ENCODE measurements at regions not wholly inside any gene's neighbourhood (a gene's known extent, or its start where the extent isn't known, plus 50 kb on each side); places are given as distances from the start of the nearest gene placed in this dataset.
"Not testable (repeated sequence)": the region's sequence is repeated elsewhere in the genome, so short reads cannot be mapped to it uniquely, and the experiment has no call there.

GRCh38 chr14:30464481-30464880, 94.5 kb upstream of the G2E3 start:
- Mint-ChIP-seq H3K4me3 (ENCODE audit: low read depth, unreplicated experiment) (no peak overlapping the region), H3K9me3 (ENCODE audit: low read depth, unreplicated experiment) (no peaks in the 10 kb centered on the region), H3K27ac (ENCODE audit: unreplicated experiment) (no peak overlapping the region), H3K27me3 (ENCODE audit: unreplicated experiment) (peaks cover 16% of the 10 kb centered on the region), H3K36me3 (ENCODE audit: insufficient read depth, unreplicated experiment) (no peaks in the 10 kb centered on the region), H3K4me1 (ENCODE audit: low read depth, unreplicated experiment) (no peaks in the 10 kb centered on the region)
- TF ChIP-seq CTCF (IDR thresholded peaks at IDR 0.05; ENCODE audit: unreplicated experiment), result no peak
- intact Hi-C loops (cut with micrococcal nuclease; ENCODE audit: unreplicated experiment), result no loop called here
- CTCF ChIA-PET, result no interaction called here
- no TSS peak for BruUV-seq (replicated peaks)
- DNase-seq, result no peak

GRCh38 chr14:30468354-30468753, 90.6 kb upstream of the G2E3 start:
- Mint-ChIP-seq H3K27me3 (ENCODE audit: unreplicated experiment) (peaks cover 28% of the 10 kb centered on the region), H3K27ac (ENCODE audit: unreplicated experiment) (no peak overlapping the region), H3K9me3 (ENCODE audit: low read depth, unreplicated experiment) (no peaks in the 10 kb centered on the region), H3K4me1 (ENCODE audit: low read depth, unreplicated experiment) (no peaks in the 10 kb centered on the region), H3K36me3 (ENCODE audit: insufficient read depth, unreplicated experiment) (no peaks in the 10 kb centered on the region), H3K4me3 (ENCODE audit: low read depth, unreplicated experiment) (no peak overlapping the region)
- CTCF ChIA-PET, result interaction anchor here (0.6 kb wide), 1 partner anchor 197 kb away, joined by 3 read pairs; no protein-coding TSS in a partner anchor
- intact Hi-C loops (cut with micrococcal nuclease; ENCODE audit: unreplicated experiment), result no loop called here
- no peak for TF ChIP-seq CTCF (IDR thresholded peaks at IDR 0.05; ENCODE audit: unreplicated experiment)
- DNase-seq, result no peak
- no TSS peak for BruUV-seq (replicated peaks)

- Mint-ChIP-seq H3K36me3 (ENCODE audit: insufficient read depth, unreplicated experiment) (no peaks in the 10 kb centered on the region), H3K4me3 (ENCODE audit: low read depth, unreplicated experiment) (no peak overlapping the region), H3K4me1 (ENCODE audit: low read depth, unreplicated experiment) (no peaks in the 10 kb centered on the region), H3K27me3 (ENCODE audit: unreplicated experiment) (peaks cover 11% of the 10 kb centered on the region), H3K9me3 (ENCODE audit: low read depth, unreplicated experiment) (no peaks in the 10 kb centered on the region), H3K27ac (ENCODE audit: unreplicated experiment) (no peak overlapping the region)
- TF ChIP-seq CTCF (IDR thresholded peaks at IDR 0.05; ENCODE audit: unreplicated experiment), result no peak
- intact Hi-C loops (cut with micrococcal nuclease; ENCODE audit: unreplicated experiment), result no loop called here
- DNase-seq, result no peak
- no TSS peak for BruUV-seq (replicated peaks)
- CTCF ChIA-PET, result interaction anchor here (0.6 to 0.7 kb wide), 2 partner anchors 50 to 179 kb away, joined by 3 to 4 read pairs; no protein-coding TSS in a partner anchor
These were observed 87.0 kb upstream of the G2E3 start for GRCh38 chr14:30471980-30472379.

- H3K4me1 Mint-ChIP-seq (ENCODE audit: low read depth, unreplicated experiment); H3K4me3 Mint-ChIP-seq (ENCODE audit: low read depth, unreplicated experiment); intact Hi-C loops (cut with micrococcal nuclease; ENCODE audit: unreplicated experiment); H3K36me3 Mint-ChIP-seq (ENCODE audit: insufficient read depth, unreplicated experiment); H3K27ac Mint-ChIP-seq (ENCODE audit: unreplicated experiment); CTCF ChIA-PET; H3K9me3 Mint-ChIP-seq (ENCODE audit: low read depth, unreplicated experiment); BruUV-seq (replicated peaks); DNase-seq: not testable (repeated sequence)
- peaks cover 11% of the 10 kb centered on the region for H3K27me3 Mint-ChIP-seq (ENCODE audit: unreplicated experiment)
These were observed 84.9 kb upstream of the G2E3 start for GRCh38 chr14:30473846-30474696.

- CTCF ChIA-PET, result interaction anchor here (0.6 kb wide), 1 partner anchor 1853 kb away, joined by 7 read pairs; no protein-coding TSS in a partner anchor
- Mint-ChIP-seq H3K27me3 (ENCODE audit: unreplicated experiment) (no peaks in the 10 kb centered on the region), H3K27ac (ENCODE audit: unreplicated experiment) (no peak overlapping the region), H3K36me3 (ENCODE audit: insufficient read depth, unreplicated experiment) (no peaks in the 10 kb centered on the region), H3K4me1 (ENCODE audit: low read depth, unreplicated experiment) (peaks cover 14% of the 10 kb centered on the region), H3K4me3 (ENCODE audit: low read depth, unreplicated experiment) (no peak overlapping the region), H3K9me3 (ENCODE audit: low read depth, unreplicated experiment) (no peaks in the 10 kb centered on the region)
- no peak for TF ChIP-seq CTCF (IDR thresholded peaks at IDR 0.05; ENCODE audit: unreplicated experiment)
- BruUV-seq (replicated peaks), result no TSS peak
- no peak for DNase-seq
- intact Hi-C loops (cut with micrococcal nuclease; ENCODE audit: unreplicated experiment), result no loop called here
These were observed 76.7 kb upstream of the G2E3 start for GRCh38 chr14:30482276-30482675.
